CD14-positive monocyte (primary cell): ENCODE measurements at regions not wholly inside any gene's neighbourhood (a gene's known extent, or its start where the extent isn't known, plus 50 kb on each side); places are given as distances from the start of the nearest gene placed in this dataset.

ENCODE experiments used
- DNase-seq, 3 donors: peaks; one replicate each; pipeline ENCODE4 v3.0.0-alpha.2; 2011 to 2022
- H2AFZ ChIP-seq: 2 replicates; pipeline ENCODE4 v1.6.0; 2012; ENCODE audit warnings: mild to moderate bottlenecking, low read depth, low read length, inconsistent platforms; ENCODE audit not compliant: insufficient read depth, poor library complexity, severe bottlenecking
- H3K27ac ChIP-seq, 2 donors: 1 replicate in 1 of 2; 2 replicates in 1 of 2; pipeline ENCODE4 v1.5.1; 2012 to 2013; ENCODE audit warnings: low read length in 2 of 2, control low read depth in 1 of 2, inconsistent platforms in 1 of 2, low read depth in 1 of 2, mild to moderate bottlenecking in 1 of 2
- H3K27me3 ChIP-seq, 2 donors: one replicate each; pipeline versions ENCODE4 v1.6.0 to v1.6.1; 2011 to 2013; ENCODE audit warnings: low read length in 2 of 2; ENCODE audit not compliant: control insufficient read depth in 2 of 2, insufficient read depth in 2 of 2
- H3K36me3 ChIP-seq, 2 donors: replicated peaks in 1 of 2; 1 replicate in 1 of 2; 2 replicates in 1 of 2; pipeline versions ENCODE4 v1.5.1 to v1.6.1; 2012 to 2013; ENCODE audit warnings: low read length in 2 of 2, control low read depth in 1 of 2, inconsistent platforms in 1 of 2, mild to moderate bottlenecking in 1 of 2; ENCODE audit not compliant: insufficient read depth in 2 of 2, control insufficient read depth in 1 of 2
- H3K4me1 ChIP-seq, 2 donors: 1 replicate in 1 of 2; 2 replicates in 1 of 2; pipeline versions ENCODE4 v1.5.1 to v1.6.1; 2012 to 2013; ENCODE audit warnings: low read length in 2 of 2, control low read depth in 1 of 2, inconsistent platforms in 1 of 2, mild to moderate bottlenecking in 1 of 2, moderate library complexity in 1 of 2; ENCODE audit not compliant: insufficient read depth in 2 of 2, control insufficient read depth in 1 of 2
- H3K4me2 ChIP-seq: replicated peaks from 2 replicates; pipeline ENCODE3; 2012; ENCODE audit warnings: low read length, moderate library complexity, mild to moderate bottlenecking; ENCODE audit not compliant: poor library complexity, severe bottlenecking; ENCODE audit errors: extremely low read depth
- H3K4me3 ChIP-seq, 3 experiments: fragments of 200-600 bp in 1 of 3; sonication (generic) in 1 of 3; replicated peaks in 1 of 3; 1 replicate in 2 of 3; 2 replicates in 1 of 3; pipeline ENCODE4 v1.5.1; 2011 to 2013; ENCODE audit warnings: low read length in 3 of 3, mild to moderate bottlenecking in 3 of 3, control low read depth in 2 of 3, low read depth in 2 of 3, inconsistent platforms in 1 of 3, moderate library complexity in 1 of 3
- H3K79me2 ChIP-seq: 2 replicates; pipeline ENCODE4 v1.6.0; 2012; ENCODE audit warnings: mild to moderate bottlenecking, control low read depth, inconsistent platforms, low read length, moderate library complexity; ENCODE audit not compliant: insufficient read depth
- H3K9ac ChIP-seq: 2 replicates; pipeline ENCODE4 v1.6.0; 2017; ENCODE audit warnings: low read length, mild to moderate bottlenecking; ENCODE audit not compliant: insufficient read depth, poor library complexity, severe bottlenecking
- H3K9me3 ChIP-seq, 2 donors: replicated peaks in 1 of 2; 1 replicate in 1 of 2; 2 replicates in 1 of 2; pipeline versions ENCODE4 v1.5.1 to v1.6.1; 2012 to 2013; ENCODE audit warnings: low read length in 2 of 2, control low read depth in 1 of 2; ENCODE audit not compliant: control insufficient read depth in 1 of 2, insufficient read depth in 1 of 2
- H4K20me1 ChIP-seq: 2 replicates; pipeline ENCODE4 v1.6.0; 2012; ENCODE audit warnings: mild to moderate bottlenecking, low read length, control low read depth, moderate library complexity; ENCODE audit not compliant: insufficient read depth
- H3K27ac Mint-ChIP-seq, 7 donors: one replicate each; pipeline ENCODE4 v1.8.0; 2020; ENCODE audit warnings: mild to moderate bottlenecking in 7 of 7, mixed read lengths in 7 of 7, moderate library complexity in 6 of 7, inconsistent platforms in 2 of 7
- H3K27me3 Mint-ChIP-seq, 3 donors: one replicate each; pipeline ENCODE4 v1.8.0; 2021 to 2022; ENCODE audit warnings: low read depth in 3 of 3, mild to moderate bottlenecking in 3 of 3, mixed read lengths in 3 of 3, moderate library complexity in 3 of 3, inconsistent platforms in 1 of 3
- H3K36me3 Mint-ChIP-seq, 2 donors: one replicate each; pipeline ENCODE4 v1.8.0; 2020; ENCODE audit warnings: mixed read lengths in 2 of 2, inconsistent platforms in 1 of 2, mild to moderate bottlenecking in 1 of 2
- H3K4me1 Mint-ChIP-seq: one replicate; pipeline ENCODE4 v1.8.0; 2020; ENCODE audit warnings: mild to moderate bottlenecking, mixed read lengths
- H3K4me3 Mint-ChIP-seq, 2 donors: one replicate each; pipeline ENCODE4 v1.8.0; 2020; ENCODE audit warnings: mild to moderate bottlenecking in 2 of 2, mixed read lengths in 2 of 2, moderate library complexity in 1 of 2
- H3K9me3 Mint-ChIP-seq, 7 donors: one replicate each; pipeline ENCODE4 v1.8.0; 2020 to 2022; ENCODE audit warnings: mixed read lengths in 7 of 7, mild to moderate bottlenecking in 6 of 7, moderate library complexity in 6 of 7, inconsistent platforms in 2 of 7
- CTCF ChIP-seq: fragments of 200-600 bp; IDR thresholded peaks from one replicate; pipeline ENCODE4 v1.8.0; 2022; ENCODE audit warnings: antibody characterized with exemption, mild to moderate bottlenecking
- WGBS: methylation state at CpG from one replicate; pipeline ENCODE4 v1.1.5; 2013; ENCODE audit warnings: missing lambda C conversion rate; ENCODE audit not compliant: insufficient coverage; 5-methylcytosine and 5-hydroxymethylcytosine counted together
- intact Hi-C, 2 donors: fragments of 100-400 bp; cut with micrococcal nuclease; formaldehyde crosslinking; loops; one replicate each; pipeline versions ENCODE4 v1.15.0 to v1.15.1; 2023

DNA sequence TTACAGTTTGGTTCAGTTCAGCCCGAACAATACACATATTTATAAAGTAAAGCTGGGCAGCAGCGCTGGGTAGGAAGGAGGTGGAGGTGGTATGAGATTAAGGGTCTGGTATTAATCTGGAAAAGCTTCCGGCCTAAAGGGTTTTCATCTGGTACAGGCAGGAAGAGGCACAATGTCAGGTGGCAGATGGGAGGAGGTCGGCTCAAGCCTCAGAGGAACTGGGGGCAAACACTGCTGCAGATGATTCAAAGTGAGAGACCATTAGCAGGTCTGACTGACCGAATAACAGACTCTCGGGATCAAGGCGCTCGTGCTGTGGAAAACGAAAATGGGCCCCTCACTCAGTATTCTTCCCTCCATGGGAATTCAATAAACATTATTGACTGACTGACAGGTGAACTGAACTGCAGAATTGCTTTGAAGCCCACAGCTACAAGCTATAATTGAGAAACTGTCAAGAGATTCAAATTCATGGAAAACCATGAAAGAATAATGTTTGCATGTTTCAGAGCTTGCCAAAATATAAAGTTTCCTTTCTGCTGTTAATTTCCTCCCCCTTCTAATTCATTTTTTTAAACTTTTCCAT lies 75.3 kb downstream of the TMEM167A start:
- no peak for TF ChIP-seq CTCF
- 66% methylated on average over 3 of the region's 9 CpGs for WGBS
- Mint-ChIP-seq H3K27ac (no peak overlapping the region), H3K27me3 (peaks cover 1 to 3% (median 2%) of the 10 kb centered on the region in 3 donors), H3K9me3 (peaks cover 0 to 4% (median 0%) of the 10 kb centered on the region in 7 donors), H3K36me3 (peaks cover 0 to 2% of the 10 kb centered on the region in 2 donors), H3K4me1 (no peaks in the 10 kb centered on the region), H3K4me3 (no peak overlapping the region)
- H3K4me2 ChIP-seq = no peak overlapping the region
- H4K20me1 ChIP-seq = no peaks in the 10 kb centered on the region
- no peak overlapping the region for H3K27ac ChIP-seq
- H3K9me3 ChIP-seq = no peaks in the 10 kb centered on the region
- H3K9ac ChIP-seq = no peak overlapping the region
- no peak for DNase-seq
- no peak overlapping the region for H3K4me3 ChIP-seq
- no peaks in the 10 kb centered on the region for H3K27me3 ChIP-seq
- no peaks in the 10 kb centered on the region for H3K36me3 ChIP-seq
- no peaks in the 10 kb centered on the region for H3K79me2 ChIP-seq
- intact Hi-C loops = no loop called here
- H2AFZ ChIP-seq = no peak overlapping the region
- no peaks in the 10 kb centered on the region for H3K4me1 ChIP-seq

DNA sequence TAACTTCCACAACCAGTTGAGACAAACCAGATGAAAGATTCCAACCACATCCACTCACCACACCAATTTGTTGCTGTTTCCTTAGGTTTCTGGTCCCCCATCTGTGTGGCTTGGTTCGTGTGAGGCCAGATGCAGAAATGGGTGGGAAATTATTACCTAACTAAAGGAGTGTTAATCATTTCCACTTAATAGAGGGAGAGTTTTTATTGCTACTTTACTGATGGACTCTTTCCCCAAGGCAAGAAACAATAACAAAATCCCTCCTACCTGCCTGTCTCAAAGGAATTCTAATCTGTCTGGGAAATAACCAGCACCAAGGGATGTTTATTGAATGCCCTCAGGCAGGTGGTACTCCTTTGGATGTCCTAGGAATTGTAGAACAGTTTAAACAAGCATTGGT lies 76.3 kb downstream of the TMEM167A start:
- TF ChIP-seq CTCF = no peak
- Mint-ChIP-seq H3K36me3 (no peaks in the 10 kb centered on the region), H3K4me3 (no peak overlapping the region), H3K27me3 (peaks cover 0 to 2% (median 1%) of the 10 kb centered on the region in 3 donors), H3K4me1 (no peaks in the 10 kb centered on the region), H3K27ac (no peak overlapping the region), H3K9me3 (peaks cover 0 to 4% (median 0%) of the 10 kb centered on the region in 7 donors)
- intact Hi-C loops = no loop called here
- Histone ChIP-seq H2AFZ (no peak overlapping the region), H3K4me1 (no peaks in the 10 kb centered on the region), H3K9me3 (no peaks in the 10 kb centered on the region), H3K79me2 (no peaks in the 10 kb centered on the region), H3K4me2 (no peak overlapping the region), H3K27ac (no peak overlapping the region), H3K27me3 (no peaks in the 10 kb centered on the region), H4K20me1 (no peaks in the 10 kb centered on the region), H3K4me3 (no peak overlapping the region), H3K36me3 (no peaks in the 10 kb centered on the region), H3K9ac (no peak overlapping the region)
- WGBS = no CpG with 5 or more reads among the region's 1 CpG
- DNase-seq = no peak
